Epithelial cell of proximal tubule (primary cell): ENCODE measurements at regions not wholly inside any gene's neighbourhood (a gene's known extent, or its start where the extent isn't known, plus 50 kb on each side); places are given as distances from the start of the nearest gene placed in this dataset.

Experiments
- DNase-seq: peaks from one replicate; pipeline ENCODE4 v3.0.0-alpha.2; 2011; ENCODE audit warnings: low read depth
- H3K4me3 ChIP-seq: 2 replicates; pipeline ENCODE4 v1.5.1; 2011; ENCODE audit warnings: low read depth, mild to moderate bottlenecking, low read length
- TF ChIP-seq, protein P1 (sequence below): conservative IDR thresholded peaks from 2 replicates; pipeline ENCODE4 v1.5.1; 2012; ENCODE audit warnings: low read depth, mild to moderate bottlenecking, low read length

DNA sequence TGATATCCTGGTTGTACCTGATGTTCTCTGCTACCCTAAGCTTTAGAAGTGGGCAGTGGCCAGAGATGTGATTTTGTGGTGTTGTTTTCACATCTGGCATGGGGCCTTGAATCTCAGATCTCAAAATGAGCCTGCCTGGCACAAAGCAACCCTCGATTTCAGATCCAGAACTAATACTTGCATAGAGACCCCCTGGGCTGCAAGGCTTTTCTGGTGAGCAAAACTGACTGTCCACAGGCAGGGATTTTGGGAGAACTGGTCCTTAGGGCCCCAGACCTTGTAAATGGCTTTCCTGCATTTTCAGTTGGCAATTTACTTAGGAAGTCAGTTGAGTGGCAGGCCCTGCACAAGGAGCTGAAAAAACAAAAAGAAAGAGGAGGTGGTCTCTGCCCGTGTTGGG, 265.3 kb downstream of the MYCN start:
- no peak for DNase-seq
- TF ChIP-seq, protein P1, sequence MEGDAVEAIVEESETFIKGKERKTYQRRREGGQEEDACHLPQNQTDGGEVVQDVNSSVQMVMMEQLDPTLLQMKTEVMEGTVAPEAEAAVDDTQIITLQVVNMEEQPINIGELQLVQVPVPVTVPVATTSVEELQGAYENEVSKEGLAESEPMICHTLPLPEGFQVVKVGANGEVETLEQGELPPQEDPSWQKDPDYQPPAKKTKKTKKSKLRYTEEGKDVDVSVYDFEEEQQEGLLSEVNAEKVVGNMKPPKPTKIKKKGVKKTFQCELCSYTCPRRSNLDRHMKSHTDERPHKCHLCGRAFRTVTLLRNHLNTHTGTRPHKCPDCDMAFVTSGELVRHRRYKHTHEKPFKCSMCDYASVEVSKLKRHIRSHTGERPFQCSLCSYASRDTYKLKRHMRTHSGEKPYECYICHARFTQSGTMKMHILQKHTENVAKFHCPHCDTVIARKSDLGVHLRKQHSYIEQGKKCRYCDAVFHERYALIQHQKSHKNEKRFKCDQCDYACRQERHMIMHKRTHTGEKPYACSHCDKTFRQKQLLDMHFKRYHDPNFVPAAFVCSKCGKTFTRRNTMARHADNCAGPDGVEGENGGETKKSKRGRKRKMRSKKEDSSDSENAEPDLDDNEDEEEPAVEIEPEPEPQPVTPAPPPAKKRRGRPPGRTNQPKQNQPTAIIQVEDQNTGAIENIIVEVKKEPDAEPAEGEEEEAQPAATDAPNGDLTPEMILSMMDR = no peak
- no peak overlapping the region for H3K4me3 ChIP-seq

DNA sequence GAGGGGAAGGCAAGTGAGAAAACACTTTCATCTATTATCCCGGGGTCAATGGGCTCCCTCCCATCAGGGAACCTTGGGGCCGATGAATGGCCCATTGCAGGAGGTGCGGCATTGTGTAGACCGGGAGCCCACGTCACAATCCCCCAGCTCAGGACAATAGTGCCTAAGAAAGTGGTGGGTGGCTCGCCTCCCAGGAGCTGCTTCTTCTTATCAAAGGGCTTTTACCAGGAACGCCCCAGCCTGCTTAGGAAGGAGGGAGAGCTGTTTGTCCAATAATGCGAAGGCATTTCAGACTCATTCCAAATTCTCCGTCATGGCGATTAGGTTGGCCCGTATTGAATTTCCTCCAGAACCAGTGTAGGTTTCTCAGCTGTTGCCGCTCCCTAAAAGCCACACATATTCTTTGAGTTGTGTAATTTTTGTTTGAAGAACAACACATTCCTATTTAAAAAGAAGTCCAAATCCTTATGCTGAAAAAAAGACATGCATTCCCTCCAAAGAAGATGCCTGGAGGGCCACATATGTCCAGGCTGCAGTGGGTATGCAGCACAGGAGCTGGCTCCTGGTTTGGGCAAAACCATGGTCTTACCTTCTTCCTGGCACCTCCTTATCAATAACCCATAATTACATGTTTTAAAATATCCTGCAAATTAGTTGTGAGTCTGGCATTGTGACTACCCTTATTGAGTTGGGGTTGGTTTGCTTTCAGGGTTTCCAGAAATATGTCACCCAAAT, 264.7 kb downstream of the MYCN start:
- TF ChIP-seq, protein P1 = no peak
- DNase-seq = no peak
- no peak overlapping the region for H3K4me3 ChIP-seq

DNA sequence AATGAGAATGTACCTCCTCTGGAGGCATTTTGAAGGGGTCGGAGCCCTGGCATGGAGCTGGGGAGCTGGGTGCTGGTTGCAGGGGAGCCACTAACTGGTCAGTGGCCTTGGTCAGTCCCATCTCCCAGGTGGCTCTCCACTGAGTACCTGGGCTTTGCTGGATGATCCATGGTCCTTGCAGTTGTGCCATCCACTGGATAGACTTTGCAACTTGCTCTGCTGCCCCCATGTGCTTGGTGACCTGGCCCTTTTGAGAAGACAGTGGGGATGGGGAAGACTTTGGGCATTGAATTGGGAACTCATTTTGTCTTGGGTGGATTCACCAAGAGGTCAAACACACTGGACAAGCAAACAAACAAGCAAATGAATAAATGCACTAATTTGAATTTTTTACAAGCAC, 263.9 kb downstream of the MYCN start:
- no peak overlapping the region for H3K4me3 ChIP-seq
- DNase-seq = no peak
- TF ChIP-seq, protein P1 = no peak

DNA sequence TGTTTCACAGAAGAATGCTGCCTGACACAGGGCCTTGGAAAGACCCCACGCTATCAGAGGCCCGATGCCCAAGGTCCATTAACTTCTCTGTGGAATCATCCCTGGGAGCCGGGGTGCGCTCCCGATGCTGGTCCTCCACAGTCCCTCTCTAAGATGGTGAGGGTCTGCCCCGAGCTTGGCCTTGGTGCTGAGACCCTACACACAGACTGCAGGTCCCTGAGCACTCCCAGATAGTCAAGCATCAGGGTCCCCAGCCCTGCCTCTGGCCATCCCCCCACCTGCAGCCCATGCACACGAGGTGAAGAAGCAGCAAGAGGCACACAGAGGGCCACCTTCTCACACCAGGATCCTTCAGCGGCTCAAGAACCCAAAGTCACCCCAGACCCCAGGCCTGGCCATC, 263.3 kb downstream of the MYCN start:
- no peak overlapping the region for H3K4me3 ChIP-seq
- TF ChIP-seq, protein P1 = no peak
- no peak for DNase-seq

GRCh38 chr2:16203069-16203468, 262.7 kb downstream of the MYCN start:
- TF ChIP-seq, protein P1 = no peak
- DNase-seq = no peak
- H3K4me3 ChIP-seq = no peak overlapping the region

- DNase-seq = no peak
- no peak overlapping the region for H3K4me3 ChIP-seq
- TF ChIP-seq, protein P1 = no peak
Measured at GRCh38 chr2:16202266-16203020, 262.1 kb downstream of the MYCN start.
